Activated CD4-positive, alpha-beta T cell treated with anti-CD3 and anti-CD28 coated beads, Interleukin-2, amount 10 ng/mL, durations not matched to agents 24 days and 14 days (primary cell): ENCODE measurements at regions not wholly inside any gene's neighbourhood (a gene's known extent, or its start where the extent isn't known, plus 50 kb on each side); places are given as distances from the start of the nearest gene placed in this dataset.
"Not testable (repeated sequence)": the region's sequence is repeated elsewhere in the genome, so short reads cannot be mapped to it uniquely, and the experiment has no call there.

ENCODE experiments used
- DNase-seq: peaks from one replicate; pipeline ENCODE4 v3.0.0; 2022
- H3K27ac Mint-ChIP-seq: one replicate; pipeline ENCODE4 v1.8.0; 2022; ENCODE audit warnings: mild to moderate bottlenecking, mixed read lengths
- H3K27me3 Mint-ChIP-seq: one replicate; pipeline ENCODE4 v1.8.0; 2022; ENCODE audit warnings: mixed read lengths
- H3K36me3 Mint-ChIP-seq: one replicate; pipeline ENCODE4 v1.8.0; 2022; ENCODE audit warnings: low read depth, mild to moderate bottlenecking, mixed read lengths
- H3K4me1 Mint-ChIP-seq: one replicate; pipeline ENCODE4 v1.8.0; 2021; ENCODE audit warnings: mixed read lengths
- H3K4me3 Mint-ChIP-seq: one replicate; pipeline ENCODE4 v1.8.0; 2022; ENCODE audit warnings: mild to moderate bottlenecking, moderate library complexity, mixed read lengths
- H3K9me3 Mint-ChIP-seq: one replicate; pipeline ENCODE4 v1.8.0; 2021; ENCODE audit warnings: mixed read lengths
- intact Hi-C: fragments of 100-400 bp; cut with micrococcal nuclease; formaldehyde crosslinking; loops from one replicate; pipeline ENCODE4 v1.15.1; 2023

DNA sequence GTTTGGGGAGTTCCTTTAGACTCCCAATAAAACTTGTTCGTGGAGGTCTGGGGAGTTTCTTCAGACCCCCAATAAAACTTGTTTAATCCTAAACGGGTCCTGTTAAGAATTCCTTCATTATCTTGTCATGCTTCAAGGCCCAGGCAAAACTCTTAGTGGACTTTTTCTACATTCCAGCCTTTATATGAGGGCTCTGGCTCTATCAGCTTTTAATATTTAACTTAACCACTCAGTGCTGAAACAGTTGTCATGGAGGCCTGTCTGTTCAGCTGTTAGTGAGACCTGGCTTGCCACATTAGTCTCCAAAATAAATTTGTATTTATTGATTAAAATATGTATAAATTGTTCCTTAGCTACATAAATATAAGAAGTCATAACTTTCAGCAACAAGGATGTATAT lies 1385.1 kb downstream of the REEP3 start:
- H3K36me3 Mint-ChIP-seq, H3K27me3 Mint-ChIP-seq, H3K4me3 Mint-ChIP-seq, H3K27ac Mint-ChIP-seq, H3K9me3 Mint-ChIP-seq, intact Hi-C loops, H3K4me1 Mint-ChIP-seq, DNase-seq: not testable (repeated sequence)

DNA sequence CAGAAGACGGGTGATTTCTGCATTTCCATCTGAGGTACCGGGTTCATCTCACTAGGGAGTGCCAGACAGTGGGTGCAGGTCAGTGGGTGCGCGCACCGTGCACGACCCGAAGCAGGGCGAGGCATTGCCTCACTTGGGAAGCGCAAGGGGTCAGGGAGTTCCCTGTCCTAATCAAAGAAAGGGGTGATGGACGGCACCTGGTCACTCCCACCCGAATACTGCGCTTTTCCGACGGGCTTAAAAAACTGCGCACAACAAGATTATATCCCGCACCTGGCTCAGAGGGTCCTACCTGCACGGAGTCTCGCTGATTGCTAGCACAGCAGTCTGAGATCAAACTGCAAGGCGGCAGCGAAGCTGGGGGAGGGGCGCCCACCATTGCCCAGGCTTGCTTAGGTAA lies 1403.1 kb downstream of the REEP3 start:
- H3K27me3 Mint-ChIP-seq, H3K4me3 Mint-ChIP-seq, DNase-seq, H3K9me3 Mint-ChIP-seq, H3K27ac Mint-ChIP-seq, H3K4me1 Mint-ChIP-seq, intact Hi-C loops, H3K36me3 Mint-ChIP-seq: not testable (repeated sequence)

DNA sequence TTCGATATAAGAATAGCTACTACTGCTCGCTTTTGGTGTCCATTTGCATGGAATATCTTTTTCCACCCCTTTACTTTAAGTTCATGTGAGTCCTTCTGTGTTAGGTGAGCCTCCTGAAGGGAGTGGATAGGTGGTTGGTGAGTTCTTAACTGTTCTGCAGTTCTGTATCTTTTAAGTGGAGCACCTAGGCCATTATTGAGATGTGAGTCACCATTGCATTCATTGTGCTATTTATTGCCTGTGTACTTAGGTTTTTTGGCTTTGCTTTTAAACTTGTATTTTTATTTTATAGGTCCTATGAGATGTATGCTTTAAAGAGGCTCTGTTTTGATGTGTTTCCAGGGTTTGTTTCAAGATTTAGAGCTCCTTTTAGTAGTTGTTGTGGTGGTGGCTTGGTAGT lies 1430.8 kb downstream of the REEP3 start:
- no peaks in the 10 kb centered on the region for H3K27me3 Mint-ChIP-seq
- H3K36me3 Mint-ChIP-seq = no peaks in the 10 kb centered on the region
- no peak for DNase-seq
- H3K27ac Mint-ChIP-seq = no peak overlapping the region
- H3K4me1 Mint-ChIP-seq = no peaks in the 10 kb centered on the region
- peaks cover 8% of the 10 kb centered on the region for H3K9me3 Mint-ChIP-seq
- intact Hi-C loops = no loop called here
- H3K4me3 Mint-ChIP-seq = no peak overlapping the region

DNA sequence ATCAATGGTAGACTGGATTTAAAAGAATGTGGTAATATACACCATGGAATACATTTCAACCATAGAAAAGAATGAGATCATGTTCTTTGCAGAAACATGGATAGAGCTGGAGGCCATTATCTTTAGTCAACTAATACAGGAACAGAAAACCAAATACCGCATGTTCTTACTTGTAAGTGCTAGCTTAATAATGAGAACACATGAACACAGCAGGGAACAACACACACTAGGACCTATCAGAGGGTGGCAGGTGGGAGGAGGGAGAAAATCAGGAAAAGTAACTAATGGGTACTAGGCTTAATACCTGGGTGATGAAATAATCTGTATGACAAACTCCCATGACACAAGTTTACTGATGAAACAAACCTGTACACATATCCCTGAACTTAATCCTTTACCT lies 1435.2 kb downstream of the REEP3 start:
- DNase-seq = no peak
- H3K36me3 Mint-ChIP-seq = no peaks in the 10 kb centered on the region
- no peaks in the 10 kb centered on the region for H3K4me1 Mint-ChIP-seq
- no peaks in the 10 kb centered on the region for H3K27me3 Mint-ChIP-seq
- no peak overlapping the region for H3K27ac Mint-ChIP-seq
- H3K9me3 Mint-ChIP-seq = peaks cover 11% of the 10 kb centered on the region
- intact Hi-C loops = no loop called here
- no peak overlapping the region for H3K4me3 Mint-ChIP-seq

DNA sequence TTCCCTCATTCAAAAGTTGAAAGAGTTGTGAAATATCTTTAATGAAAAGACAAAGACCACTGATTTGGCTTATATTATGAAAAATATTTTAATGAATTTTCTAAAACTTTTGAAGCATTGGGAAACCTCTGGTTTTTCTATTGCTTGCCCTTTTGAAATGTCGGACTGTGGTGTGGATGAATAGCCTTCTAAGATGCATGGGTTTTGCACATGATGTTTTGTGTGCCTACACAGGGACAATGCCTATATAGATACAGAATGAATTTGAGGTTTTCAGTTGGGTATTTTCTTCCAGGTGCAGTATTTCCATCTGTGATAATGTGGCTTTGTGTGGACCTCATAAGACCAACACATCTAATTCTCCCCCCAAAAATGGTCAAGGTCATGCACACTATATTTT lies 1437.9 kb downstream of the REEP3 start:
- Mint-ChIP-seq H3K4me3 (no peak overlapping the region), H3K4me1 (no peaks in the 10 kb centered on the region), H3K27me3 (no peaks in the 10 kb centered on the region), H3K27ac (no peak overlapping the region), H3K9me3 (peaks cover 10% of the 10 kb centered on the region), H3K36me3 (no peaks in the 10 kb centered on the region)
- intact Hi-C loops = no loop called here
- no peak for DNase-seq

DNA sequence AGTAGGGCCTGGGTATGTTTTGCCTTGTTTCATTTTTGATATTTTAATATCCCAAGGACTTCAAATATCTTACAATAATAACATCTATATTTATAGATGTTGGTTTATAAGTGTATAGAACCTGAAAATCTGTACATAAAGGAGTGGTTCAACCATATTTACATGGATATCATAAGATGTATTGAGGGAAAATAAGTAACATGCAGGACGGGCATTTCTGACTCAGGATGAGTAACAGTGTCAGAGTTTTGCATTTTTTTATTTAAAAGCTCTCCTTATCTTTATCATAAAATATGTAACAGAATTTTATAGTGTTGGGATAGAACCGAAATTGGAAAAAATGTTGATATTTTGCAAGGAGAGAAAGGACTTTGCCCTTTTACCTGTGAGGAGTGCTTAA lies 1438.7 kb downstream of the REEP3 start:
- H3K9me3 Mint-ChIP-seq = peaks cover 3% of the 10 kb centered on the region
- no peaks in the 10 kb centered on the region for H3K4me1 Mint-ChIP-seq
- intact Hi-C loops = no loop called here
- H3K27me3 Mint-ChIP-seq = no peaks in the 10 kb centered on the region
- no peak overlapping the region for H3K27ac Mint-ChIP-seq
- H3K36me3 Mint-ChIP-seq = no peaks in the 10 kb centered on the region
- no peak overlapping the region for H3K4me3 Mint-ChIP-seq
- DNase-seq = no peak

DNA sequence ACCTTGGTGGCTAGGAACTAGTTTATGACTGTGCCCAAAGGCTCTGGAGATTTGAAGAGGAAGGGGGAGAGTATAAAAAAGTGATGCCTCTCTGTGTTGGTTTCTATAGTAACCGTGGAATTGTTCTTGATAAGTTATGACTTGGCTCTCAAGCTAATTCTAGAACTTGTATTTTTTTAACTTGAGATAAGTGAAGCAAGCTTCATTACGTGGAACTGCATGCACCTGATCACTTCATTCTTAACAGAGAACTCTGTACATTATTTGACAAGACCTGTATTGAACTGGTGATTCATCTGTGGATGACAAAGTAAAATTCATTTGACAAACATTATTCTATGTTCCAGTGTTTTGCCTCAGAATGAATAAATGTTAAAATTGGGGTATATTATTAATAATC lies 1452.2 kb downstream of the REEP3 start:
- Mint-ChIP-seq H3K36me3 (no peaks in the 10 kb centered on the region), H3K27me3 (no peaks in the 10 kb centered on the region), H3K4me1 (no peaks in the 10 kb centered on the region), H3K9me3 (no peaks in the 10 kb centered on the region), H3K27ac (no peak overlapping the region), H3K4me3 (no peak overlapping the region)
- intact Hi-C loops = no loop called here
- DNase-seq = no peak

DNA sequence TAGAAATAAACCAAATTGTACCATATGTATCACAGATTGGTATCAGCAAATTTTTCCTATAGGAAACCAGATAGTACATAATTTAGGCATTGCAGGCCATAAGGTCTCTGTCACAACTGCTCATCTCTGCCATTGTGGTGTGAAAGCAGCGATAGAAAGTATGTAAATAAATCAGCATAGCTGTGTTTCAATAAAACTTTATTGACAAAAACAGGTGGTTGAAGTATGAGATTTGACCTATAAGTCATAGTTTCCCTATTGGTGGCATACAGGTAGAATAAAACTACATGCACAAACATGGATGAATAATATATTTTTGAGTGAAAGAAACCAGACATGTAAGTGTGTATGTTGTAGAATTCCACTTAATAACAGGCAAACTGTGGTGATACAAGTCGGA lies 1454.9 kb downstream of the REEP3 start:
- no peaks in the 10 kb centered on the region for H3K36me3 Mint-ChIP-seq
- no peaks in the 10 kb centered on the region for H3K27me3 Mint-ChIP-seq
- no peak for DNase-seq
- intact Hi-C loops = no loop called here
- no peaks in the 10 kb centered on the region for H3K4me1 Mint-ChIP-seq
- no peak overlapping the region for H3K27ac Mint-ChIP-seq
- H3K4me3 Mint-ChIP-seq = no peak overlapping the region
- H3K9me3 Mint-ChIP-seq = no peaks in the 10 kb centered on the region

DNA sequence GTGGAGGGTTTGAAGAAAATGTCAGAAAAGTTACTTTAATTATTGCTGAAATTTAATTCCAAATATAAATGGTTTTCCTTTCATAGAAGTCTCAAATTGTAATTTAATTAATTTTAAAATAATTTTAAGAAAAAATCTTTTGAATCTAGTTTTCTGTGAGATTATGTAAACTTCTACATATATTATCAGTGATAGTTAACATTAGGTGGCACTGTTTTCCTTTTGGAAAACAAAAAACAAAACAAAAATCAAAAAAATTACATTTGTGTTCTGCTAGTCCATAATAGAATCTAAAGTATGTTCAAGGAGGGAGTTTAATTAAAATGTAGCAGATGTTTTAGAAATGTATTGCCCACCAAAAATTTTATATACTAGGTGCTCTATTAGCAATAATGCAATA lies 1456.7 kb downstream of the REEP3 start:
- H3K36me3 Mint-ChIP-seq = no peaks in the 10 kb centered on the region
- H3K9me3 Mint-ChIP-seq = no peaks in the 10 kb centered on the region
- no peaks in the 10 kb centered on the region for H3K4me1 Mint-ChIP-seq
- no peak overlapping the region for H3K4me3 Mint-ChIP-seq
- intact Hi-C loops = no loop called here
- H3K27me3 Mint-ChIP-seq = no peaks in the 10 kb centered on the region
- no peak for DNase-seq
- H3K27ac Mint-ChIP-seq = no peak overlapping the region

DNA sequence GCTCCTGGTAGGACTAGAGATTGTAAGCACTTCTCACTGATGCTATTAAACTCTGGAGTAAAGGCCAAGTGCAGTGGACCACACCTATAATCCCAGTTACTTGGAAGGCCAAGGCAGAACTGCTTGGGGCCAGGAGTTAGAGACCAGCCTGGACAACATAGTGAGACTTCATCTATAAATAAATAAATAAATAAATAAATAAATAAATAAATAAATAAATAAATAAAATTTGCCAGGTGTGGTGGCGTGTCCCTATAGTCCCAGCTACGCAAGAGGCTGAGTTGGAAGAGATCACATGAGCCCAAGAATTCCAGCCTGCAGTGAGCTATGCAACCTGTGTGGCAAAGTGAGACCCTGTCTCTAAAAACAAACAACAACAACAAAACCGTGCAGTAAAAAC lies 1475.7 kb downstream of the REEP3 start:
- no peaks in the 10 kb centered on the region for H3K36me3 Mint-ChIP-seq
- no peaks in the 10 kb centered on the region for H3K27me3 Mint-ChIP-seq
- no peak overlapping the region for H3K27ac Mint-ChIP-seq
- no peak for DNase-seq
- peaks cover 4% of the 10 kb centered on the region for H3K9me3 Mint-ChIP-seq
- intact Hi-C loops = no loop called here
- H3K4me1 Mint-ChIP-seq = no peaks in the 10 kb centered on the region
- H3K4me3 Mint-ChIP-seq = no peak overlapping the region

DNA sequence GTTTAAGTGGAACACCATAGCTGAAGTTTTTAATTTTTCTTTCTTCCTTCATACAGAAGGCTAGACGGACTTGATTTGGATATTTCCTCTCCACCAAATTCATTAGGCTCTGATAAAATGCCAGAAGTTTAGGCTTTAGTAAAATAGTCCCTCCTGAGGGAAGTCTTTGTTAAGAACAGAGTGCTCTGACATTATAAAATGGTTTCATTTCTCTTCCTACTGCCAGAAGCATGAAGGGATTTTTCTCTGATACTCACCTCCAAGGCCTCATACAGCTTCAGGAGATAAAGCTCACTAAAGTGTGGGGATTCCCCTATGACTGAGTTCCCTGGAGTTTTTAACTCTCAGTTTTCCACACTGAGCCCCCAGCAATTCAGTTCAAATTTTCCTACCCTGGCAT lies 1489.6 kb downstream of the REEP3 start:
- Mint-ChIP-seq H3K4me1 (no peaks in the 10 kb centered on the region), H3K27me3 (no peaks in the 10 kb centered on the region), H3K36me3 (no peaks in the 10 kb centered on the region), H3K4me3 (no peak overlapping the region), H3K9me3 (no peaks in the 10 kb centered on the region), H3K27ac (no peak overlapping the region)
- intact Hi-C loops = no loop called here
- DNase-seq = no peak

DNA sequence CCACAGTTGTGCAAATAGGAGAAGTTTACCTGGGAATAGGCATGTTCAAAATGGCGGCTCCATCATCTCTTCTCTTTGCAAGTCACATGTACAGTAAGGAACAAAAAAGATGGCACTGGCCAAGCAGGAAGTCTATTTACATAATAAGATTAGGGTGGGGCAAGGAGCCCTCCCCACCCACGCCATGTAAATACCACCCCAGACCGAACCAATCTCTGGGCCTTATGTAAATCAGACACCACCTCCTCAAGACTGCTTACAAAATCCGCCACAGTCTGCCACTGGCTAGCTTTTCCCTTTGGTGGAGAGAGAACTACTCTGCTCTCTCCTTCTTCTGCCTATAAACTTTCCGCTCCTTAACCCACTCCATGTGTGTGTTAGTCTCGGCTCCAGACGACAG lies 1496.3 kb downstream of the REEP3 start:
- DNase-seq = no peak
- no peaks in the 10 kb centered on the region for H3K36me3 Mint-ChIP-seq
- no peak overlapping the region for H3K4me3 Mint-ChIP-seq
- no peaks in the 10 kb centered on the region for H3K9me3 Mint-ChIP-seq
- no peak overlapping the region for H3K27ac Mint-ChIP-seq
- H3K4me1 Mint-ChIP-seq = no peaks in the 10 kb centered on the region
- intact Hi-C loops = no loop called here
- no peaks in the 10 kb centered on the region for H3K27me3 Mint-ChIP-seq

DNA sequence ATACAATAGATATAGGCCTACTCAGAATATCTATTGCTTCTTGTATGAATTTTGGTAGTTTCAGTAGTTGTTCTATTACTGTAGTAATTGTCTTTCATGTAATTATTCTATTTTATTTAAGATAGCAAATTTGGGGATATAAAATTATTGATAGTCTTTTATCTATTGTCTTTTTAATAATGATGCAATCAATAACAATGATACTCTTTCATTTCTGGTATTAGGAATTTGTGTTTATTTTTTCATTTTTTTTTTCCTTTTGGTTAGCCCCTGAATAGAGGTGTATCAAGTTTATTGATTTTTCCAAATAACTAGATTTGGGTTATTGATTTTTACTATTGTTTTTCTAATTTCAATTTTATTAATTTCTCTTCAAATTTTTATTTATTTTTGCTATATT lies 1503.7 kb downstream of the REEP3 start:
- Mint-ChIP-seq H3K4me3 (no peak overlapping the region), H3K27me3 (no peaks in the 10 kb centered on the region), H3K4me1 (no peaks in the 10 kb centered on the region), H3K9me3 (no peaks in the 10 kb centered on the region), H3K27ac (no peak overlapping the region), H3K36me3 (no peaks in the 10 kb centered on the region)
- DNase-seq = no peak
- intact Hi-C loops = no loop called here

DNA sequence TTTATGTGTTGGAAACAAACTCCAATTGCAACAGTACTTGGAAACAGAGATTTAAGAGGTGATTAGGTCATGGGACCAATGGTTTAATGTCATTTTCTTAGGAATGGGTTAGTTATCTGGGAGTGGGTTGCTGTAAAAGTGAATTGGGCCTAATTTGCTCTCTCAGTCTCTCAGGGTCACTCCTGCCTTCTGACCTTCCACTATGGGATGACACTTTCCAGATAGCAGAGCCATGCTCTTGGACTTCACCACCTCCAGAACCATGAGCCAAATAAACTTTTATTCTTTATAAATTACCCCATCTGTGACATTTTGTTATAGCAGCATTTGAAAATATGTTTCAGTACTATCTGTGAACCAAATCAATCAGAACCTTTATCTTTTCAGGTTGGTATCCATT lies 1509.1 kb downstream of the REEP3 start:
- no peaks in the 10 kb centered on the region for H3K9me3 Mint-ChIP-seq
- no peak overlapping the region for H3K27ac Mint-ChIP-seq
- no peaks in the 10 kb centered on the region for H3K36me3 Mint-ChIP-seq
- no peak overlapping the region for H3K4me3 Mint-ChIP-seq
- no peaks in the 10 kb centered on the region for H3K4me1 Mint-ChIP-seq
- intact Hi-C loops = no loop called here
- DNase-seq = no peak
- H3K27me3 Mint-ChIP-seq = no peaks in the 10 kb centered on the region

DNA sequence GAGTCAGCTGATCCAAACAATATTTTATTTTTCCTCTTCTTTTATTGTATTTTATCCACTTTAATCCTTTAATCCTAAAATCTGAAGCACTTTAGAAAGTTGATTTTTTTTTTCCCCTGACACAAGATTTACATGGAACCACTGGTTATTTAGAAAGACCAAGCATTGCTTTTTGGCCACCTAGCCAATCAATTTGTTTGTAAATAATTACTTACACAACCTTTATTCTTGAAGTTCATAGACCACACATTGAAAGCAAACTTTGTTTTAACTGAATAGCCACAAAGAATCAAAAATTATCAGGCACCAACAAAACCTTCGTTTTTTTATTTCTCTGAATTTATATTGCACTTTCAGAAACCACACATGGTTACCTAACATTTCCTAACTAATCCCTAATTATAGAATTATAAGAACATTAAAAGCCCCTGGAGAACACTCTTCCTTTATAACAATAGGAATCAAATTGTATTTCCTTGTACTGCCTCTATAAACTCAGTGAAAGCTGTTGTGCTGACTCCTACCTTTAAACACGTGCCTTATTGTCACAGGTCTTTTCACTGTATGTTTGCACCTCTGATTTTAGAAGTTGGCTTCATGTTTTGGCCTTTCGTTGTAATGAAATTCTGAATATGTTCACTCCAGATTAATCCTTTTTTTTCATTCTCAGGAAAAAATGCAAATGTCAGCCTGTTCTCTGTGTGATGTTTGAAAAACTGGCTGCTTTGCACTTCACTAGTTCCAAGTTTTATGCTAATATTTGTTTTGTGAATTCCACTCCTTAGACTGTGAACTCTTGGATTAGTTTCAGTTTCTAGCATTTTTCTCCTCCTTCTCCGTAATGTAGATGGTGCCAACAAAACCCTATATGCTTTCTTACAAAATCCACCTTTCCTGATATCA lies 1511.9 kb downstream of the REEP3 start:
- H3K27ac Mint-ChIP-seq = no peak overlapping the region
- no peaks in the 10 kb centered on the region for H3K4me1 Mint-ChIP-seq
- no peaks in the 10 kb centered on the region for H3K9me3 Mint-ChIP-seq
- DNase-seq = no peak
- H3K36me3 Mint-ChIP-seq = no peaks in the 10 kb centered on the region
- intact Hi-C loops = no loop called here
- H3K4me3 Mint-ChIP-seq = no peak overlapping the region
- no peaks in the 10 kb centered on the region for H3K27me3 Mint-ChIP-seq
